HG02642 (cell line): ENCODE measurements at regions not wholly inside any gene's neighbourhood (a gene's known extent, or its start where the extent isn't known, plus 50 kb on each side); places are given as distances from the start of the nearest gene placed in this dataset.
"Not testable (repeated sequence)": the region's sequence is repeated elsewhere in the genome, so short reads cannot be mapped to it uniquely, and the experiment has no call there.

Experiments used
- ATAC-seq: cut with Tn5 transposase; IDR thresholded peaks from one replicate; pipeline ENCODE4 v1.9.1; 2021; ENCODE audit warnings: mild to moderate bottlenecking; ENCODE audit not compliant: unreplicated experiment, poor library complexity

DNA sequence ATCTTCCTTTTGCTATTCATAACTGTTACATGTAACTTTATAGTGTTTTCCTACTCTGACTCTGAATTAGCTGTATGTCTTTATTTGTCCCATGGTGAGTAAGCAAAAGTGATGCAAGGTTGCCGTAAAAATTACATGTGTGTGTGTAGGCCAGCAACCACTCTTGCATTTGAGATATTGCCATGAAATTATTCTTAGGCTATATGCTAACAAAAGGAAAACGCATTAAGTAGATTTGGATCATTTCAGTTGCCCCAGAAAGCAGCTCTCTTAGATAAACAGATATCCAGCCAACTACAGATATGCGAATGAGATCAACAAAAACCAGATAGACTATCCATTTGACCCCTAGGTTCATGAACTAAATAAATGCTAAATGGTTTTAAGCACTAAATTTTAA lies 73.6 kb downstream of the CYLC2 start:
- no peak for ATAC-seq

DNA sequence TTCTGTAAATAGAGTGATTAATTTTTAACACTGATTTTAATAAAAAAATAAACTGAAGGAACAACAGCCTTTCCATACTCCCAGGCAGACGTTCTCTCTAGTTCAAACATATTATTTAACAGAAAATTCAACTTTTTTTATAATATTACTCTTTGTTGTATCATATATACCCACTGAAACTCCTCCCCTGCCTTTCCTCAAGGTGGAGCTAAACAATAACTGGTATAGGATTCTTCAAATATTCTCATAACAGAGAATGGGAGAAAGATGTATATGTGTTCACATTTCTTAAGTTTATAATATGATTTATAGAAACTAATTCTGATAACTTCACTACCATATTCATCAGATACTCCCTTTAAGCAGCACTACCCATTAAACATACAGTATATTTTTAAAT lies 83.4 kb downstream of the CYLC2 start:
- no peak for ATAC-seq

DNA sequence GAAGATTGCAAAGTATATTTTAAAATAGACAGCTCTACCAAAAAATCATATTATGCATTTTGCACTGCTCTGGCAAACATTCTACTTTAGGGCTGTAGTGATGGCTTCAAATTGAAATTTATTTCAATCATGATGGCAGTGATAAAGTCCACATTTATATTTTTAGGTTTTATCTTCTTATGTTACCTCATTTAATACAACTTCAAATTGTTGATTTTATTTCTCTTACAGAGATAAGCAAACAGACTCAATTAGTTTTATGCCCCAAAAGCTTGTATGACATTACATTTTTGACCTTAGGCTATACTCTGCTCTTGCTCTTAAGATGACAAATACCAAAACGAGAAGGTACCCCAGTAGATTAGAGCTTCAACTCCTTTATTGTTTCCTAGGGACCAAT lies 87.4 kb downstream of the CYLC2 start:
- no peak for ATAC-seq

DNA sequence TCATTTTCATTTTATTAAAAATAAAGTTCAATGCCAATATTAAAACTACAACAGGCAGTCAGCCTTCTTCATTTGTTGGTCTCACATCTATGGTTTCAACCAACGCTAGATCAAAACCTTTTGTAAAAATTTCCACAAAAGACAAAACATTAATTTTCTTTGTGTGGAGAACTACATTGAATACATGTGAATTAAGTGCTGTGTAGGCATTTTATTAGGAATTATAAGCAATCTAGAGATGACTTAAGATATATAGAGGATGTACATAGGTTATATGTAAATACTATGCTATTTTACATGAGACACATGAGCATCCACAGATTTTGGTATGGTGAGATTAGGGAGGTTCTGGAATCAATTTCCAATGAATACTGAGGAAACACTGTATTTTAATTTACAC lies 94.2 kb downstream of the CYLC2 start:
- ATAC-seq = no peak

GRCh38 chr9:103104101-103104500 lies 109.0 kb downstream of the CYLC2 start:
- no peak for ATAC-seq

DNA sequence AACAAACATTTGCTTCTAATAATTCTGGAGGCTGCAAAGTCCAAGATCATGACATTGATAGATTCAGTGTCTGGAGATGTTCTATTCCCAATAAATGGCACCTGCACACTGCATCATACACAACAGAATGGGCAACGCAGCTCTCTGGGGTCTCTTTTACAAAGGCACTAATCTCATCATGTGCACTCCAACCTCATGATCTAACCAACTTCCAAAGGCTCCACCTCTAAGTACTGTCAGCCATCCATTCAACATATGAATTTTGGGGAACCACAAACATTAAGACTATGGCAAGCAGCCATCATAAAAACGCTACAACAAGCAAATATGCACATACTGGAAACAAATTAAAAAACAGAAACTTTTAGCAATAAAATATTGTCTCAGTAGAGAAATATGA lies 121.1 kb downstream of the CYLC2 start:
- no peak for ATAC-seq

DNA sequence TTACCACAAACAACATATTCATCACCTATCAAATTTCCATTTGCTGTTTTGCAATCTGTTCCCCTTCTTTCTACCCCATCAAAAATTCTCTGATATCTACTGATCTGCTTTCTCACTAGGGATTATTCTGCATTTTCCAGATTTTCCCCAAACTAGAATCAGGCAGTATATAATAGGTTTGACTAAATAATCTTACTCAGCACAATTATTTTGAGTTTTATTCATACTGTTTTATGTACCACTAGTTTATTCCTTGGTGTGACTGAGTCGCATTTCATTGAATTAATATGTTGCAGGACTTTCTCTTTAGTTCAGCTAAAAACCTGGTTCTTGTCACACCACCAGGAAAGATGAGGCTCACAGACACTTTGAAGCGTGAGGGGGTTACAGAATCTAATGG lies 131.4 kb downstream of the CYLC2 start:
- no peak for ATAC-seq

GRCh38 chr9:103139891-103140290 lies 144.8 kb downstream of the CYLC2 start:
- ATAC-seq = no peak

- ATAC-seq = no peak
Measured at GRCh38 chr9:103152473-103152872, 157.3 kb downstream of the CYLC2 start.

DNA sequence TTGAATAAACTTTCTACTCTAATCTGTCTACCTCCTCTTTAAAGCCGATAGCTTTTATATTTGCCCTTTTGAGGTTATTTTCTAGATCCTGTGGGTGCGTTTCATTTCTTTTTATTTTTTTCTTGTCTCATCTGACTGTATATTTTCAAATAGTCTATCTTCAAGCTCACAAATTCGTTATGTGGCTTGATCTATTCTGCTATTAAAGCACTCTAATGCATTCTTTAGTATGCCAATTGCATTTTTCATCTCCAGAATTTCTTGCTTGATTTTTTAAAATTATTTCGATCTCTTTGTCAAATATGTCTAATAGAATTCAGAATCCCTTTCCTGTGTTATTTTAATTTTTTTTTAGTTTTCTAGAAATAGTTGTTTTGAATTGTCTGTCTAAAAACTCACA lies 172.4 kb downstream of the CYLC2 start:
- no peak for ATAC-seq

GRCh38 chr9:103168254-103168653 lies 173.1 kb downstream of the CYLC2 start:
- no peak for ATAC-seq

DNA sequence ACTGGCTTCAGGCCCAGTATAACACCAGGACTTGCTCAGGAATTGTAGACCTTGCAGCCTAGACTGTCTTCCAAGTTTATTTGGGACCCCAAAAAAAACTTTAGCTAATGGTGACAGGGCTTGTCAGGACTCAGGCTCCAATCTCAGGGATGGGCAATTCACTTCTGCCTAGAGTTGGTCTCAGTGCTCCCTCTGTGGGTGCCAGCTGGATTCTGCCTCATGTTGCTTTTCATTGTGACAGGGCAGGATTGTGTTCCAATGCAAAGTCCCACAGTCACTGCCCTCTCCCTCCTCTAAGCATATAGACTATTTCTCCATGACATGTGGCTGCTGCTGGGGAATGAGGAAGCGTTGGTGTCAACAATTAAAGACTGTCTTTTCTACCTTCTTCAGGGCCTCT lies 174.7 kb downstream of the CYLC2 start:
- ATAC-seq = no peak

GRCh38 chr9:103183701-103184171 lies 188.6 kb downstream of the CYLC2 start:
- ATAC-seq = no peak

GRCh38 chr9:103186959-103187358 lies 191.8 kb downstream of the CYLC2 start:
- no peak for ATAC-seq

GRCh38 chr9:103188781-103189350 lies 193.7 kb downstream of the CYLC2 start:
- no peak for ATAC-seq

GRCh38 chr9:103193992-103194391 lies 198.9 kb downstream of the CYLC2 start:
- no peak for ATAC-seq

GRCh38 chr9:103203172-103203571 lies 208.0 kb downstream of the CYLC2 start:
- ATAC-seq = no peak

DNA sequence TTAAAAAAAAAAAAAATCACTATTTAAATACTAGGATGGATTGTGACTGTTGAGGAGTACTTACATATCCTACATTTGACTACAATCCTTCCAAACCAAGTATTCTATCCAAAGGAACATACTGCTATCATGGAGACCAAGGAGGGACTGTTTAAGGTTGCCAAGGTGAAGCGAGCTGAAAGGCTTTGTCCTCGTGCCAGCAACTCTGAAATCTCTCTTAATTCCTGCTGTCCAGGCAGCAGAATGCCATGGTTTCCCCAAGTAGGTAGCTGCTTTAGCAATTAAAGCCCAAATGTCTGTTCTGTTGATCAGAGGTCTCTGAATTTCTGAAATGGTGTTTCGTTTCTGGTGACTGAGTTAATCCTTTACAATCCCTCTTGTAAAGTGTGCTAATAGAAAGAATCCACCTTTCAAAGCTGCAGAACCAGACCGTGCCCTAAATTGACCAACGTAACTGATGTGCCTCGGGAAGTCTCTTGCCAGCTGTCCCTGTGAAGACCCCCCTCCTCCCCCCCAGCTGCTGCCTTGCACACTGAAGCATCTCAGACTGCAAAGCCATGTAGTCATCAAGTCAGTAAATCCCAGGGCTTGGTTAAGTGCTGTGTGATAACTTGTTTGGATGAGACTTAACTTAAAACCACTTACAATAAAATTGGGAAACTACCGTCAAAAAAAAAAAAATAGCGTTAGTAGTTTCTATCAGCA lies 210.9 kb downstream of the CYLC2 start:
- ATAC-seq = not testable (repeated sequence)

- no peak for ATAC-seq
Measured at GRCh38 chr9:103210607-103211006, 215.5 kb downstream of the CYLC2 start.

- ATAC-seq = no peak
Measured at GRCh38 chr9:103215197-103215596, 220.1 kb downstream of the CYLC2 start.

GRCh38 chr9:103225702-103226646 lies 230.8 kb downstream of the CYLC2 start:
- ATAC-seq = no peak
